BE2C (cell line): ENCODE measurements at regions not wholly inside any gene's neighbourhood (a gene's known extent, or its start where the extent isn't known, plus 50 kb on each side); places are given as distances from the start of the nearest gene placed in this dataset.

Source experiments
- DNase-seq: peaks from one replicate; pipeline ENCODE4 v3.0.0-alpha.2; 2020
- H3K27me3 ChIP-seq: fragments of 250-450 bp; sonication (Bioruptor Pico); 2 replicates; pipeline ENCODE4 v1.5.1; 2020; ENCODE audit warnings: mild to moderate bottlenecking
- H3K36me3 ChIP-seq: fragments of 250-450 bp; sonication (Bioruptor Pico); 2 replicates; pipeline ENCODE4 v1.5.1; 2020; ENCODE audit warnings: mild to moderate bottlenecking
- H3K4me1 ChIP-seq: fragments of 250-450 bp; sonication (Bioruptor Pico); 2 replicates; pipeline ENCODE4 v1.5.1; 2020
- H3K4me3 ChIP-seq: 2 replicates; pipeline ENCODE4 v1.5.1; 2011; ENCODE audit warnings: low read depth, low read length
- H3K9me3 ChIP-seq: fragments of 250-450 bp; sonication (Bioruptor Pico); 2 replicates; pipeline ENCODE4 v1.5.1; 2020
- TF ChIP-seq, protein P1 (sequence below): IDR thresholded peaks from 2 replicates; pipeline ENCODE4 v1.5.1; 2012; ENCODE audit warnings: mild to moderate bottlenecking, low read depth, low read length

GRCh38 chr1:38699330-38700076, 160.1 kb downstream of the RRAGC start:
- Histone ChIP-seq H3K36me3 (no peaks in the 10 kb centered on the region), H3K27me3 (no peaks in the 10 kb centered on the region)

GRCh38 chr1:38697387-38697786, 162.2 kb downstream of the RRAGC start:
- Histone ChIP-seq H3K4me3 (no peak overlapping the region), H3K36me3 (no peaks in the 10 kb centered on the region), H3K27me3 (no peaks in the 10 kb centered on the region), H3K9me3 (no peaks in the 10 kb centered on the region), H3K4me1 (no peaks in the 10 kb centered on the region)
- DNase-seq, result no peak
- TF ChIP-seq, protein P1, sequence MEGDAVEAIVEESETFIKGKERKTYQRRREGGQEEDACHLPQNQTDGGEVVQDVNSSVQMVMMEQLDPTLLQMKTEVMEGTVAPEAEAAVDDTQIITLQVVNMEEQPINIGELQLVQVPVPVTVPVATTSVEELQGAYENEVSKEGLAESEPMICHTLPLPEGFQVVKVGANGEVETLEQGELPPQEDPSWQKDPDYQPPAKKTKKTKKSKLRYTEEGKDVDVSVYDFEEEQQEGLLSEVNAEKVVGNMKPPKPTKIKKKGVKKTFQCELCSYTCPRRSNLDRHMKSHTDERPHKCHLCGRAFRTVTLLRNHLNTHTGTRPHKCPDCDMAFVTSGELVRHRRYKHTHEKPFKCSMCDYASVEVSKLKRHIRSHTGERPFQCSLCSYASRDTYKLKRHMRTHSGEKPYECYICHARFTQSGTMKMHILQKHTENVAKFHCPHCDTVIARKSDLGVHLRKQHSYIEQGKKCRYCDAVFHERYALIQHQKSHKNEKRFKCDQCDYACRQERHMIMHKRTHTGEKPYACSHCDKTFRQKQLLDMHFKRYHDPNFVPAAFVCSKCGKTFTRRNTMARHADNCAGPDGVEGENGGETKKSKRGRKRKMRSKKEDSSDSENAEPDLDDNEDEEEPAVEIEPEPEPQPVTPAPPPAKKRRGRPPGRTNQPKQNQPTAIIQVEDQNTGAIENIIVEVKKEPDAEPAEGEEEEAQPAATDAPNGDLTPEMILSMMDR, result no peak

More at GRCh38 chr1:38699330-38700076, 160.1 kb downstream of the RRAGC start:
- no peaks in the 10 kb centered on the region for H3K4me1 ChIP-seq
- TF ChIP-seq, protein P1, result no peak
- H3K4me3 ChIP-seq, result no peak overlapping the region
- no peaks in the 10 kb centered on the region for H3K9me3 ChIP-seq
- no peak for DNase-seq

GRCh38 chr1:38696371-38696770, 163.2 kb downstream of the RRAGC start:
- Histone ChIP-seq H3K4me1 (no peaks in the 10 kb centered on the region), H3K9me3 (no peaks in the 10 kb centered on the region), H3K27me3 (no peaks in the 10 kb centered on the region), H3K4me3 (no peak overlapping the region), H3K36me3 (no peaks in the 10 kb centered on the region)
- TF ChIP-seq, protein P1, result no peak
- no peak for DNase-seq

DNA sequence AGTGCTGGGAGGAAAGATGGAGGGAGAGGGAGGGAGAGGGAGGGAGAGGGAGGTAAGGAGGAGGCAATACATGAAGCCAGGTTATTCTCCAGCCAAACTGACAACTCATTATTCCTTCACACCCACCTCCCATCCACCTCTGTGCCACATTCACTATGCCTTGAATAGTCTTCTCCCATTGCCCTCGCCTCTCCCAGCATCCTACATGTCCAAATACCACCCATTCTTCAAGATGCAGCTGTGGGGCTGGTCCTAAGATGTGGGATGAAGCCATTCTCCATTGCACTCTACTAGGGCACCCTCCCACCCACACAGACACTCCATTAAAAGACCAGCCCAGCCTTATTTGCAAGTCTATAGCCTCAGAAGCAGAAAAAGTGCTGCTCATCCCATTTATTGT, 165.8 kb downstream of the RRAGC start:
- TF ChIP-seq, protein P1, result no peak
- Histone ChIP-seq H3K4me1 (no peaks in the 10 kb centered on the region), H3K4me3 (no peak overlapping the region), H3K36me3 (no peaks in the 10 kb centered on the region), H3K27me3 (no peaks in the 10 kb centered on the region), H3K9me3 (no peaks in the 10 kb centered on the region)
- DNase-seq, result no peak

- Histone ChIP-seq H3K9me3 (no peaks in the 10 kb centered on the region), H3K4me3 (no peak overlapping the region), H3K36me3 (no peaks in the 10 kb centered on the region), H3K27me3 (no peaks in the 10 kb centered on the region), H3K4me1 (no peaks in the 10 kb centered on the region)
- TF ChIP-seq, protein P1, result no peak
- no peak for DNase-seq
These were observed 166.5 kb downstream of the RRAGC start for GRCh38 chr1:38693031-38693430.

DNA sequence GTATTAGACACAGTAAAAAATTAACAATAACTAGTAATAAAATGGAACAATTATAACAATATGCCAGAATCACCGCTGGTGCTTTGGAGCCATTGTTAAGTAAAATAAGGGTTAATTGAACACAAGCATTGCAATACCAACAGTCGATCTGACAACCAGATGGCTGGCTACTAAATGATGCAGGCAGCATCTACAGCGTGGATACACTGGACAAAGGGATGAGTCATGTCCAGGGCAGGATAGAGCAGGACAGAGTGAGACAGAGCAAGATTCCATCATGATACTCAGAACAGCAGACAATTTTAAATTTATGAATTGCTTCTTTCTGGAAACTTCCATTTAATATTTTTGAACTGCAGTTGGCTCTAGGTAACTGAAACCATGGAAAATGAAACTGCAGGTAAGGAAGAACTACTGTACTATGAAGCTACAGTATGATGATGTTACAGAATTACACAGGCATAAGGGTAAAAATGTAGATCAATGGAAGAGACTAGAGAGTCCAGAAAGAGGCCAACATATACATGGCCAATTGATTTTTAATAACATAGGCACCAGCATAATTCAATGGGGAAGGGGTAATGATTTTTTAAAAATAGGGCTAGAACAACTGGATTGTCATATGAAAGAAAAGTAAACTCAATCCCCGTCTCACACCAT, 168.7 kb downstream of the RRAGC start:
- H3K36me3 ChIP-seq, result no peaks in the 10 kb centered on the region
- peak; percentile 15 for DNase-seq
- TF ChIP-seq, protein P1, result no peak
- no peak overlapping the region for H3K4me3 ChIP-seq
- H3K4me1 ChIP-seq, result no peaks in the 10 kb centered on the region
- peaks cover 6% of the 10 kb centered on the region for H3K27me3 ChIP-seq
- no peaks in the 10 kb centered on the region for H3K9me3 ChIP-seq
